CD4-positive, alpha-beta T cell (primary cell): ENCODE measurements at regions not wholly inside any gene's neighbourhood (a gene's known extent, or its start where the extent isn't known, plus 50 kb on each side); places are given as distances from the start of the nearest gene placed in this dataset.

Experiments
- ATAC-seq: fragments of 200-7000 bp; cut with Tn5 transposase; one replicate; pipeline ENCODE4 v1.10.0; 2022; ENCODE audit warnings: mild to moderate bottlenecking; ENCODE audit not compliant: poor library complexity
- CTCF ChIA-PET: fragments of 350-600 bp; sonication (Branson Sonifier 250); formaldehyde crosslinking; loops from one replicate; lab custom pipeline; 2021; ENCODE audit warnings: antibody characterized with exemption, inconsistent platforms; lab: Charles Lee
- POLR2A ChIA-PET: fragments of 350-600 bp; sonication (Branson Sonifier 250); formaldehyde crosslinking; loops from one replicate; lab custom pipeline; 2021; ENCODE audit warnings: antibody characterized with exemption, inconsistent platforms; lab: Charles Lee
- DNase-seq, 14 experiments: peaks; one replicate each; pipeline ENCODE4 v3.0.0-alpha.2; 2013 to 2020; ENCODE audit warnings: mixed read lengths in 2 of 14
- H3K27ac ChIP-seq, 2 donors: one replicate each; pipeline versions ENCODE4 v1.5.1 to v1.7.0; 2013; ENCODE audit warnings: low read length in 2 of 2, low read depth in 1 of 2, mild to moderate bottlenecking in 1 of 2
- H3K27me3 ChIP-seq, 2 experiments: 1 replicate in 1 of 2; 2 replicates in 1 of 2; pipeline versions ENCODE4 v1.6.1 to v1.7.0; 2013; ENCODE audit warnings: low read length in 2 of 2, control low read depth in 1 of 2, mild to moderate bottlenecking in 1 of 2, moderate library complexity in 1 of 2; ENCODE audit not compliant: insufficient read depth in 2 of 2, control insufficient read depth in 1 of 2
- H3K36me3 ChIP-seq: one replicate; pipeline ENCODE4 v1.6.1; 2013; ENCODE audit warnings: low read length, control low read depth; ENCODE audit not compliant: insufficient read depth
- H3K4me1 ChIP-seq: one replicate; pipeline ENCODE4 v1.6.1; 2013; ENCODE audit warnings: low read length, control low read depth; ENCODE audit not compliant: insufficient read depth
- H3K4me3 ChIP-seq: one replicate; pipeline ENCODE4 v1.5.1; 2013; ENCODE audit warnings: mild to moderate bottlenecking, low read length, moderate library complexity
- H3K9me3 ChIP-seq, 2 experiments: 1 replicate in 1 of 2; 2 replicates in 1 of 2; pipeline versions ENCODE4 v1.6.1 to v1.7.0; 2013; ENCODE audit warnings: low read length in 2 of 2, mild to moderate bottlenecking in 2 of 2, control low read depth in 1 of 2, moderate library complexity in 1 of 2; ENCODE audit not compliant: control insufficient read depth in 1 of 2, insufficient read depth in 1 of 2
- H3K27ac Mint-ChIP-seq: one replicate; pipeline ENCODE4 v1.8.0; 2020; ENCODE audit warnings: mixed read lengths
- H3K27me3 Mint-ChIP-seq: one replicate; pipeline ENCODE4 v1.8.0; 2021; ENCODE audit warnings: mixed read lengths
- H3K36me3 Mint-ChIP-seq: one replicate; pipeline ENCODE4 v1.8.0; 2021; ENCODE audit warnings: low read depth, mixed read lengths
- H3K4me1 Mint-ChIP-seq: one replicate; pipeline ENCODE4 v1.8.0; 2021; ENCODE audit warnings: low read depth, mixed read lengths
- H3K4me3 Mint-ChIP-seq: one replicate; pipeline ENCODE4 v1.8.0; 2020; ENCODE audit warnings: mild to moderate bottlenecking, mixed read lengths
- H3K9me3 Mint-ChIP-seq: one replicate; pipeline ENCODE4 v1.8.0; 2020; ENCODE audit warnings: mixed read lengths
- intact Hi-C, 2 experiments: fragments of 100-400 bp; cut with DNase I in 1 of 2; cut with micrococcal nuclease in 1 of 2; formaldehyde crosslinking; loops; one replicate each; pipeline versions ENCODE4 v1.15.1 to v1.9.0; 2023 to 2025; cut with DNase I, micrococcal nuclease
- TF ChIP-seq, protein P1 (sequence below): fragments of 200-600 bp; IDR thresholded peaks from one replicate; pipeline ENCODE4 v1.8.0; 2022; ENCODE audit warnings: antibody characterized with exemption, mild to moderate bottlenecking

DNA sequence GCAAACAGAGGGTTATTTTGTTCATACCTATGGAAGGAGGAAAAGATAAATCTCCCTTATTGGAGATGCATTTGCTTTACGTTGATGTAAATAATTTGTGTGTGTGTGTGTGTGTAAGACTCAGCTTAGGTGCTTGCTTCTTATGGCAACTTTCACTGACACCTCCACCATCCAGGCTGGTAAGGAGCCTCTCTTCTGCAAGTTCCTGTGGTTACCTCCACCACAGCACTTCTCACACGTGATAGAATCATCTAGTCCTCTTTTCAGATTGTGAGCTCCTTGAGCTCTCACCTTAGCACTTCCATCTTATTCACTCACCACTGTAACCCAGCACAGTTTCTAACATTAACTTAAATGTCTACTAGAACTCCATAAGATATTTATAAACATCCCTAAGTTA lies 553.7 kb downstream of the FGF13 start:
- no peak overlapping the region for H3K4me3 ChIP-seq
- ATAC-seq (no peak), DNase-seq (no peak)
- H3K4me1 ChIP-seq, result no peaks in the 10 kb centered on the region
- no peak overlapping the region for H3K4me3 Mint-ChIP-seq
- H3K27me3 ChIP-seq, result no peaks in the 10 kb centered on the region
- no peaks in the 10 kb centered on the region for H3K36me3 ChIP-seq
- CTCF ChIA-PET, result no interaction called here
- H3K27me3 Mint-ChIP-seq, result no peaks in the 10 kb centered on the region
- POLR2A ChIA-PET, result no interaction called here
- H3K9me3 ChIP-seq, result no peaks in the 10 kb centered on the region
- intact Hi-C loops, result no loop called here
- H3K36me3 Mint-ChIP-seq, result no peaks in the 10 kb centered on the region
- H3K4me1 Mint-ChIP-seq, result no peaks in the 10 kb centered on the region
- H3K9me3 Mint-ChIP-seq, result no peaks in the 10 kb centered on the region
- no peak overlapping the region for H3K27ac ChIP-seq
- H3K27ac Mint-ChIP-seq, result no peak overlapping the region
- TF ChIP-seq, protein P1, sequence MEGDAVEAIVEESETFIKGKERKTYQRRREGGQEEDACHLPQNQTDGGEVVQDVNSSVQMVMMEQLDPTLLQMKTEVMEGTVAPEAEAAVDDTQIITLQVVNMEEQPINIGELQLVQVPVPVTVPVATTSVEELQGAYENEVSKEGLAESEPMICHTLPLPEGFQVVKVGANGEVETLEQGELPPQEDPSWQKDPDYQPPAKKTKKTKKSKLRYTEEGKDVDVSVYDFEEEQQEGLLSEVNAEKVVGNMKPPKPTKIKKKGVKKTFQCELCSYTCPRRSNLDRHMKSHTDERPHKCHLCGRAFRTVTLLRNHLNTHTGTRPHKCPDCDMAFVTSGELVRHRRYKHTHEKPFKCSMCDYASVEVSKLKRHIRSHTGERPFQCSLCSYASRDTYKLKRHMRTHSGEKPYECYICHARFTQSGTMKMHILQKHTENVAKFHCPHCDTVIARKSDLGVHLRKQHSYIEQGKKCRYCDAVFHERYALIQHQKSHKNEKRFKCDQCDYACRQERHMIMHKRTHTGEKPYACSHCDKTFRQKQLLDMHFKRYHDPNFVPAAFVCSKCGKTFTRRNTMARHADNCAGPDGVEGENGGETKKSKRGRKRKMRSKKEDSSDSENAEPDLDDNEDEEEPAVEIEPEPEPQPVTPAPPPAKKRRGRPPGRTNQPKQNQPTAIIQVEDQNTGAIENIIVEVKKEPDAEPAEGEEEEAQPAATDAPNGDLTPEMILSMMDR, result no peak

DNA sequence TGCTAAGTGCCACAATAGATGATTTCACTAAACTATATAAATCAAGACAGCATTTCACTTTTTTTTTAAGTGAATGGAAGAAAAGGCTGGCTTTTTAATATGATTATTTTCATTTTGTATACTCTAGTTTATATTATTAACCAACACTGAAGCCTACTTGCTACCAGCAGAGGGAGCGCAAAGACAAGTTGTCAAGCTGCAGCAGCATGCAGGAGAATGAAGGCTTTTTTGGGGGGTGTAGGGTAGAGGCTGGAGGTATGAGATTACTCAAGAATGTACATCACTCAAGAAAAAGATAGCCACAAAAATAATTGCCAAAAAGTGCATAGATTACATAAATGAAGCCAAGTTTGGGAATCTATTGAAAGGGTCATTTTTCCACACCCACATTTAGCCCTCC lies 519.5 kb downstream of the FGF13 start:
- H3K4me3 ChIP-seq, result no peak overlapping the region
- DNase-seq (no peak), ATAC-seq (no peak)
- H3K36me3 ChIP-seq, result no peaks in the 10 kb centered on the region
- Mint-ChIP-seq H3K4me1 (no peaks in the 10 kb centered on the region), H3K27ac (no peak overlapping the region), H3K27me3 (no peaks in the 10 kb centered on the region), H3K9me3 (no peaks in the 10 kb centered on the region), H3K36me3 (no peaks in the 10 kb centered on the region), H3K4me3 (no peak overlapping the region)
- intact Hi-C loops, result no loop called here
- TF ChIP-seq, protein P1, result no peak
- H3K27ac ChIP-seq, result no peak overlapping the region
- CTCF ChIA-PET, result no interaction called here
- POLR2A ChIA-PET, result no interaction called here
- H3K4me1 ChIP-seq, result no peaks in the 10 kb centered on the region
- no peaks in the 10 kb centered on the region for H3K27me3 ChIP-seq
- H3K9me3 ChIP-seq, result no peaks in the 10 kb centered on the region

DNA sequence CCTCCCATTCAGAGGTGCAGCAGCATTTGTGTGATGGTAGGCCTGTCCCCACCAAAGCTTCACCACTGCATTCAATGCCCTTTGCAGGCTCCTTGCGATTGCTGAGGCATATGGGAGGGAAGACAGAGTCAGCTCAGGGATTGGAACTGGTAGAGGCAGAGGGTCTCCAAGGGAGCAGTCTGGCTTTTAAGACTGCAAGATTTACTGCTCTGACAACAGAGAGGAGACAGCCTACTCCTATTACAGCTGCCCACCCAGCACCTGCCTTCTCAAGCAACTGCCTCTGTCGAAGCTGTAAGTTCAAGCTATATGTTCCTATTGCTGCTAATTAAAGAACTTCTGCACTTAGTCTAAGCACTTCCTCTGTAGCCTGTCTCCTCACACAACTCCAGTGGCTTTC lies 481.8 kb downstream of the FGF13 start:
- CTCF ChIA-PET, result no interaction called here
- Histone ChIP-seq H3K27ac (no peak overlapping the region), H3K4me1 (no peaks in the 10 kb centered on the region), H3K36me3 (no peaks in the 10 kb centered on the region), H3K27me3 (no peaks in the 10 kb centered on the region), H3K4me3 (no peak overlapping the region), H3K9me3 (no peaks in the 10 kb centered on the region)
- intact Hi-C loops, result no loop called here
- ATAC-seq (no peak), DNase-seq (no peak)
- POLR2A ChIA-PET, result no interaction called here
- Mint-ChIP-seq H3K9me3 (peaks cover 3% of the 10 kb centered on the region), H3K36me3 (no peaks in the 10 kb centered on the region), H3K4me1 (no peaks in the 10 kb centered on the region), H3K27ac (no peak overlapping the region), H3K27me3 (no peaks in the 10 kb centered on the region), H3K4me3 (no peak overlapping the region)
- TF ChIP-seq, protein P1, result no peak
